ENCODE measurements at regions not wholly inside any gene's neighbourhood (a gene's known extent, or its start where the extent isn't known, plus 50 kb on each side); places are given as distances from the start of the nearest gene placed in this dataset.
A peak's percentile ranks its signal among the peaks of the same experiment; 100 is the strongest.
"Not testable (repeated sequence)": the region's sequence is repeated elsewhere in the genome, so short reads cannot be mapped to it uniquely, and the experiment has no call there.

DNA sequence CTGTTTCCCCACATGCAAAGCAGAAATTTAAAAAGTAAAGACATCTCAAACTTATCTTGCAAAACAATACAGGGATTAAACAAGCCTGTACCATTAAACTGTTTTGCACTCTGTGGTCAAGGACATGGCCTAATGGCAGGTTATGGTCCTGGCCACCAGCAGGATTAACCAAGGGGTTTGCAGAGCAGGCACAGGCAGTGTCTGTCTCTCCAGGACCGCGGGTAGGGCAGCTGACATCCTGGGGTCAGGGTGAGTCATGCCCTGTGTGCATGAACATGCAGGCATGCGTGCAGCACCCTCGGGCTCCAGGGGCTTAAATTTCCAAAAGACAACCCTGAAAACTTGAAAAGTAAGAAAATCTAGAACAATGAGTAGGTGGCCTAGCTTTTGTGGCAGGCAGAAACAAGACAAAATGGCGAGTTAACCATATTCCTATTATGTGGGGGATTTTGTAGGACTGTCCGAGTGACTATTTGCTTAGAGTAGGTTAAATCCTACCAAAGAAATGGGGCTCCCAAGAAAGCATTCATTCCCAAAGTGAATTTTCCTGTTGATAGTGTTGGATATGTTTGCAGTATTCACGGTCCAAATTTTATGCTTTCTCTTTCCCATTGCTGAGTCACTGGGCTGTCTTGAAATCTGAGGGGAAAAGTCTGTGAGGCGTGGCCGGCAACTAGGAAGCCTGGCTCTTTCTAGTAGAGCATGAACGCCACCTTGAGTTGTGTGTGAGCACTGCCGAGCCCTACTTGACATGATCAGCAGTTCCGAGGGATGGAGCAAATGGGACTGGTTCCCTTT lies 158.4 kb upstream of the FAM20A start:
- Histone ChIP-seq H3K27me3 (ENCODE audit: low read depth, low read length) (no peaks in the 10 kb centered on the region), H2AFZ (ENCODE audit: low read depth, low read length) (peak overlapping the region; percentile 29), H3K36me3 (replicated peaks; ENCODE audit: low read depth, low read length) (no peaks in the 10 kb centered on the region), H3K79me2 (ENCODE audit: low read length) (no peaks in the 10 kb centered on the region), H3K4me2 (ENCODE audit: low read length) (peak overlapping the region; percentile 58), H3K9me3 (ENCODE audit: insufficient read depth, low read length) (no peaks in the 10 kb centered on the region), H4K20me1 (ENCODE audit: insufficient read depth, low read length) (no peaks in the 10 kb centered on the region), H3K4me3 (ENCODE audit: low read length) (peak overlapping the region; percentile 54), H3K4me1 (ENCODE audit: low read length) (0 out of 2 replicates have a peak, but pooled peaks cover 2% of the 10 kb centered on the region), H3K27ac (ENCODE audit: low read length) (no peak overlapping the region), H3K9ac (ENCODE audit: low read length) (no peak overlapping the region)
- TF ChIP-seq, protein P1, sequence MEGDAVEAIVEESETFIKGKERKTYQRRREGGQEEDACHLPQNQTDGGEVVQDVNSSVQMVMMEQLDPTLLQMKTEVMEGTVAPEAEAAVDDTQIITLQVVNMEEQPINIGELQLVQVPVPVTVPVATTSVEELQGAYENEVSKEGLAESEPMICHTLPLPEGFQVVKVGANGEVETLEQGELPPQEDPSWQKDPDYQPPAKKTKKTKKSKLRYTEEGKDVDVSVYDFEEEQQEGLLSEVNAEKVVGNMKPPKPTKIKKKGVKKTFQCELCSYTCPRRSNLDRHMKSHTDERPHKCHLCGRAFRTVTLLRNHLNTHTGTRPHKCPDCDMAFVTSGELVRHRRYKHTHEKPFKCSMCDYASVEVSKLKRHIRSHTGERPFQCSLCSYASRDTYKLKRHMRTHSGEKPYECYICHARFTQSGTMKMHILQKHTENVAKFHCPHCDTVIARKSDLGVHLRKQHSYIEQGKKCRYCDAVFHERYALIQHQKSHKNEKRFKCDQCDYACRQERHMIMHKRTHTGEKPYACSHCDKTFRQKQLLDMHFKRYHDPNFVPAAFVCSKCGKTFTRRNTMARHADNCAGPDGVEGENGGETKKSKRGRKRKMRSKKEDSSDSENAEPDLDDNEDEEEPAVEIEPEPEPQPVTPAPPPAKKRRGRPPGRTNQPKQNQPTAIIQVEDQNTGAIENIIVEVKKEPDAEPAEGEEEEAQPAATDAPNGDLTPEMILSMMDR (IDR thresholded peaks at IDR 0.05; ENCODE audit: low read depth, low read length) = peak; percentile 86
- TF ChIP-seq EZH2phosphoT487 (IDR thresholded peaks at IDR 0.05; ENCODE audit: low read depth) = no peak

- no peak overlapping the region for H3K9ac ChIP-seq (ENCODE audit: low read length)
These were observed 157.8 kb upstream of the FAM20A start for GRCh38 chr17:68759002-68759342.

DNA sequence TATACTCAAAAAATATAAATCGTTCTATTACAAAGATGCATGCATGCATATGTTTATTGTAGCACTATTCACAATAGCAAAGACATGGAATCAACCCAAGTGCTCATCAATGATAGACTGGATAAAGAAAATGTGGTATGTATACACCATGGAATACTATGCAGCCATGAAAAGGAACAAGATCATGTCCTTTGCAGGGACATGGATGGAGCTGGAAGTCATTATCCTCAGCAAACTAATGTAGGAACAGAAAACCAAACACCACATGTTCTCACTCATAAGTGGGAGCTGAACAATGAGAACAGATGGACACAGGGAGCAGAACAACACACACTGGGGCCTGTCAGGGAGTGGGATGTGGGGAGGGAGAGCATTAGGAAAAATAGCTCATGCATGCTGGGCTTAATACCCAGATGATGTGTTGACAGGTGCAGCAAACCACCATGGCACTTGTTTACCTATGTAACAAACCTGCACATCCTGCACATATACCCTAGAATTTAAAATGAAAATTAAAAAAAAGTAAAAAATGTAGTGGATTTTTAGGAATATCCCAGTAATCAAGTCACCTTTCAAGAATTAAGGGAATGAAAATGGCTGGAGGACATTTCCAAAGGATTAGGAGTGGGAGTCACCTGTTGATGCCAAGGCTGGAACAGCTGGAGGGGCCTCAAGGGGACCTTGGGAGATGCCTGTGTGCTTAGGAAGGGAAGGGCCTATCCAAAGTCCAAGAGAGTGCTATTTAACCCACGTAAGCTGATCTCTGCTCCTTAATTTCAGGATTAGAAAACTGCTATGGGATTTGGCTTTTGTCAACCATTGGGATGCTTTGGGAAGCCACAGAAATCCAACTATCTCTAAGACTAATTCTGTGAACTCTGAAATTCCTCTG lies 156.9 kb upstream of the FAM20A start:
- not testable (repeated sequence) for H3K4me1 ChIP-seq (ENCODE audit: low read length); H3K27ac ChIP-seq (ENCODE audit: low read length); H4K20me1 ChIP-seq (ENCODE audit: insufficient read depth, low read length); H3K27me3 ChIP-seq (ENCODE audit: low read depth, low read length); H3K4me2 ChIP-seq (ENCODE audit: low read length); H3K9ac ChIP-seq (ENCODE audit: low read length); H3K79me2 ChIP-seq (ENCODE audit: low read length); H3K4me3 ChIP-seq (ENCODE audit: low read length); H2AFZ ChIP-seq (ENCODE audit: low read depth, low read length); H3K9me3 ChIP-seq (ENCODE audit: insufficient read depth, low read length); H3K36me3 ChIP-seq (replicated peaks; ENCODE audit: low read depth, low read length)

More at GRCh38 chr17:68759002-68759342, 157.8 kb upstream of the FAM20A start:
- Histone ChIP-seq H3K27ac (ENCODE audit: low read length) (no peak overlapping the region), H3K4me3 (ENCODE audit: low read length) (no peak overlapping the region), H3K4me2 (ENCODE audit: low read length) (peak overlapping the region; percentile 58), H4K20me1 (ENCODE audit: insufficient read depth, low read length) (no peaks in the 10 kb centered on the region), H2AFZ (ENCODE audit: low read depth, low read length) (0 out of 2 replicates have a peak overlapping the region, but pooled peaks have one; percentile 29), H3K4me1 (ENCODE audit: low read length) (0 out of 2 replicates have a peak, but pooled peaks cover 2% of the 10 kb centered on the region), H3K79me2 (ENCODE audit: low read length) (no peaks in the 10 kb centered on the region), H3K9me3 (ENCODE audit: insufficient read depth, low read length) (no peaks in the 10 kb centered on the region), H3K27me3 (ENCODE audit: low read depth, low read length) (no peaks in the 10 kb centered on the region), H3K36me3 (replicated peaks; ENCODE audit: low read depth, low read length) (no peaks in the 10 kb centered on the region)
- TF ChIP-seq EZH2phosphoT487 (IDR thresholded peaks at IDR 0.05; ENCODE audit: low read depth) = no peak
- TF ChIP-seq, protein P1 (IDR thresholded peaks at IDR 0.05; ENCODE audit: low read depth, low read length) = no peak

DNA sequence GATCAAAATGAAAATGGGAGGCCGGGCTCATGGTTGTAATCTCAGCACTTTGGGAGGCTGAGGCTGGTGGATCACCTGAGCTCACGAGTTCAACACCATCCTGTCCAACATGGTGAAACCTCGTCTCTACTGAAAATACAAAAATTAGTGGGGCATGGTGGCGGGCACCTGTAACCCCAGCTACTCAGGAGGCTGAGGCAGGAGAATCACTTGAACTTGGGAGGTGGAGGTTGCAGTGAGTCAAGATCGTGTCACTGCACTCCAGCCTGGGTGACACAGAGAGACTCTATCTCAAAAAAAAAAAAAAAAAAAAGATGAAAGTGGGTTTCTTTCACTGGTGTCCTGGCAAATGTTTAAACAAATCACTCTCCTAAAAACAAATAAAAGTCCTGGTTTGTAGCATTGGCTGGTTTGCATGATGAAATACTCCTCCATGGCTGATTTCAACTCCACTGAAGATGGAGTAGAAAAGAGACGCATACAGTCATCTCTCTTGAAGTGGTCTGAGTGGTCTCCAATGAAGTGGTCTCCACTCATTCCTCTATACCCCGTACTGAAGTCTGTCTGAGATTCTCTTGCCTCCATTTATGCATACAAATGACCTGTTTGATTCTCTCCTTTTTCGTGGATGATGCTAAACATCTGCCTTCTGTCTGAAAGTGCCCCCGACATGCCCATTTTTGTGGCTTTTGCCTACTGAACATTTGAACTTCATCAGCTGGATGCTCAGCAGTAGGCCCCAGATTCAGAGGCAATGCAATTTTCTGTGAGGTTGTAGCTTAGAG lies 153.0 kb upstream of the FAM20A start:
- no peaks in the 10 kb centered on the region for H3K9me3 ChIP-seq (ENCODE audit: insufficient read depth, low read length)
- no peaks in the 10 kb centered on the region for H3K79me2 ChIP-seq (ENCODE audit: low read length)
- no peaks in the 10 kb centered on the region for H4K20me1 ChIP-seq (ENCODE audit: insufficient read depth, low read length)
- H3K4me2 ChIP-seq (ENCODE audit: low read length) = no peak overlapping the region
- H3K9ac ChIP-seq (ENCODE audit: low read length) = no peak overlapping the region
- H3K27ac ChIP-seq (ENCODE audit: low read length) = no peak overlapping the region
- TF ChIP-seq, protein P1 (IDR thresholded peaks at IDR 0.05; ENCODE audit: low read depth, low read length) = no peak
- TF ChIP-seq EZH2phosphoT487 (IDR thresholded peaks at IDR 0.05; ENCODE audit: low read depth) = no peak
- H3K36me3 ChIP-seq (replicated peaks; ENCODE audit: low read depth, low read length) = no peaks in the 10 kb centered on the region
- H3K4me3 ChIP-seq (ENCODE audit: low read length) = no peak overlapping the region
- H3K4me1 ChIP-seq (ENCODE audit: low read length) = no peaks in the 10 kb centered on the region
- no peaks in the 10 kb centered on the region for H3K27me3 ChIP-seq (ENCODE audit: low read depth, low read length)
- no peak overlapping the region for H2AFZ ChIP-seq (ENCODE audit: low read depth, low read length)

All from OCI-LY3 (cell line).